ENCODE measurements at regions not wholly inside any gene's neighbourhood (a gene's known extent, or its start where the extent isn't known, plus 50 kb on each side); places are given as distances from the start of the nearest gene placed in this dataset.
"Not testable (repeated sequence)": the region's sequence is repeated elsewhere in the genome, so short reads cannot be mapped to it uniquely, and the experiment has no call there.

GRCh38 chr21:13447767-13448166, 161.8 kb upstream of the POTED start:
- TF ChIP-seq CTCF (conservative IDR thresholded peaks at IDR 0.05; ENCODE audit: low read depth in 2 of 2); EZH2 (IDR thresholded peaks at IDR 0.05; ENCODE audit: low read depth, unreplicated experiment); EZH2phosphoT487 (IDR thresholded peaks at IDR 0.05; ENCODE audit: unreplicated experiment); ZNF331 (CRISPR knock-in tag; IDR thresholded peaks at IDR 0.05; ENCODE audit: low read depth); POLR2AphosphoS5 (IDR thresholded peaks at IDR 0.05; ENCODE audit: low read depth); JUNB (IDR thresholded peaks at IDR 0.05; ENCODE audit: unreplicated experiment); REST (IDR thresholded peaks at IDR 0.05; ENCODE audit: unreplicated experiment); CREB1 (CRISPR knock-in tag; IDR thresholded peaks at IDR 0.05; ENCODE audit: low read depth); ETS1 (IDR thresholded peaks at IDR 0.05); ZNF462 (CRISPR knock-in tag; IDR thresholded peaks at IDR 0.05); NANOG (IDR thresholded peaks at IDR 0.05; ENCODE audit: borderline replicate concordance); ZNF114 (CRISPR knock-in tag; IDR thresholded peaks at IDR 0.05); STAT1 (IDR thresholded peaks at IDR 0.05; ENCODE audit: unreplicated experiment): not testable (repeated sequence)
